ENCODE measurements at regions not wholly inside any gene's neighbourhood (a gene's known extent, or its start where the extent isn't known, plus 50 kb on each side); places are given as distances from the start of the nearest gene placed in this dataset.

GRCh38 chr1:199495432-199495831 is 532.1 kb upstream of the NR5A2 start:
- TF ChIP-seq ARNTL (CRISPR knock-in tag; IDR thresholded peaks at IDR 0.05; ENCODE audit: borderline replicate concordance, low read depth): no peak
- TF ChIP-seq CSRNP3 (CRISPR knock-in tag; IDR thresholded peaks at IDR 0.05): no peak
- TF ChIP-seq TOX (CRISPR knock-in tag; IDR thresholded peaks at IDR 0.05; ENCODE audit: borderline replicate concordance): no peak
- no peak for TF ChIP-seq OSR1 (CRISPR knock-in tag; IDR thresholded peaks at IDR 0.05)
- no peak for TF ChIP-seq ZNF565 (CRISPR knock-in tag; conservative IDR thresholded peaks at IDR 0.05; ENCODE audit: low read depth)
- no peak for TF ChIP-seq ZFP3 (CRISPR knock-in tag; IDR thresholded peaks at IDR 0.05)
